PFSK-1 (cell line): ENCODE measurements at regions not wholly inside any gene's neighbourhood (a gene's known extent, or its start where the extent isn't known, plus 50 kb on each side); places are given as distances from the start of the nearest gene placed in this dataset.

Experiments used
- FOXP2 ChIP-seq: optimal IDR thresholded peaks from 2 replicates; pipeline ENCODE3; 2011; ENCODE audit warnings: borderline replicate concordance, control low read depth, inconsistent platforms; ENCODE audit not compliant: insufficient read depth; ENCODE audit errors: extremely low read length, extremely low read depth
- POLR2AphosphoS5 ChIP-seq: IDR thresholded peaks from 2 replicates; pipeline ENCODE4 v1.6.1; 2012; ENCODE audit warnings: low read depth, mild to moderate bottlenecking, control low read depth, low read length, moderate library complexity
- REST ChIP-seq, 2 experiments: IDR thresholded peaks; 2 replicates each; pipeline versions ENCODE4 v1.6.1 to v1.8.0; 2011 to 2012; ENCODE audit warnings: low read depth in 2 of 2, low read length in 2 of 2, control low read depth in 1 of 2, inconsistent platforms in 1 of 2, mild to moderate bottlenecking in 1 of 2, moderate library complexity in 1 of 2; ENCODE audit not compliant: insufficient read depth in 1 of 2
- SIN3A ChIP-seq: IDR thresholded peaks from 2 replicates; pipeline ENCODE4 v1.6.1; 2012; ENCODE audit warnings: mild to moderate bottlenecking, low read length, moderate library complexity, borderline replicate concordance; ENCODE audit not compliant: insufficient read depth
- TAF1 ChIP-seq: IDR thresholded peaks from 2 replicates; pipeline ENCODE4 v1.6.1; 2012; ENCODE audit warnings: low read length, control low read depth, borderline replicate concordance; ENCODE audit not compliant: insufficient read depth

- TF ChIP-seq TAF1 (no peak), REST (IDR thresholded peaks at IDR 0.05; ENCODE audit: insufficient read depth in 1 of 2, low read depth in 2 of 2, low read length in 2 of 2) (no peak), POLR2AphosphoS5 (no peak), FOXP2 (no peak), SIN3A (no peak)
Measured at GRCh38 chr1:163973586-163973985, 585.4 kb upstream of the PBX1 start.

GRCh38 chr1:163974120-163974519 lies 584.9 kb upstream of the PBX1 start:
- TF ChIP-seq SIN3A = no peak
- no peak for TF ChIP-seq POLR2AphosphoS5
- no peak for TF ChIP-seq TAF1
- TF ChIP-seq FOXP2 = no peak
- TF ChIP-seq REST (IDR thresholded peaks at IDR 0.05; ENCODE audit: insufficient read depth in 1 of 2, low read depth in 2 of 2, low read length in 2 of 2) = no peak

GRCh38 chr1:163980394-163980793 lies 578.6 kb upstream of the PBX1 start:
- TF ChIP-seq TAF1 = no peak
- TF ChIP-seq POLR2AphosphoS5 = no peak
- no peak for TF ChIP-seq REST (IDR thresholded peaks at IDR 0.05; ENCODE audit: insufficient read depth in 1 of 2, low read depth in 2 of 2, low read length in 2 of 2)
- no peak for TF ChIP-seq SIN3A
- no peak for TF ChIP-seq FOXP2

GRCh38 chr1:163981500-163982030 lies 577.4 kb upstream of the PBX1 start:
- TF ChIP-seq TAF1 (no peak), FOXP2 (no peak), REST (IDR thresholded peaks at IDR 0.05; ENCODE audit: insufficient read depth in 1 of 2, low read depth in 2 of 2, low read length in 2 of 2) (no peak), SIN3A (no peak), POLR2AphosphoS5 (no peak)

- no peak for TF ChIP-seq TAF1
- TF ChIP-seq FOXP2 = no peak
- no peak for TF ChIP-seq SIN3A
- TF ChIP-seq REST (IDR thresholded peaks at IDR 0.05; ENCODE audit: insufficient read depth in 1 of 2, low read depth in 2 of 2, low read length in 2 of 2) = no peak
- no peak for TF ChIP-seq POLR2AphosphoS5
Measured at GRCh38 chr1:163983097-163983496, 575.9 kb upstream of the PBX1 start.
